Astrocyte (in vitro differentiated cells and primary cell): ENCODE measurements at regions not wholly inside any gene's neighbourhood (a gene's known extent, or its start where the extent isn't known, plus 50 kb on each side); places are given as distances from the start of the nearest gene placed in this dataset.

Experiments used
- DNase-seq: peaks from one replicate; pipeline ENCODE4 v3.0.0-alpha.2; 2010; ENCODE audit warnings: low read depth
- FAIRE-seq: peaks from 2 replicates; lab custom pipeline; 2011; peaks lifted over from hg19 to GRCh38; lab: Jason Lieb, UNC
- H2AFZ ChIP-seq: 2 replicates; pipeline ENCODE4 v1.6.0; 2012; ENCODE audit warnings: low read depth, low read length, inconsistent platforms
- H3K27ac ChIP-seq: 2 replicates; pipeline ENCODE4 v1.5.1; 2011; ENCODE audit warnings: low read depth, low read length, inconsistent platforms
- H3K27me3 ChIP-seq: 2 replicates; pipeline ENCODE4 v1.6.0; 2011; ENCODE audit warnings: low read length, inconsistent platforms; ENCODE audit not compliant: insufficient read depth
- H3K36me3 ChIP-seq: 2 replicates; pipeline ENCODE4 v1.5.1; 2011; ENCODE audit warnings: low read length, inconsistent platforms; ENCODE audit not compliant: insufficient read depth
- H3K4me1 ChIP-seq: 2 replicates; pipeline ENCODE4 v1.5.1; 2011; ENCODE audit warnings: low read length, inconsistent platforms; ENCODE audit not compliant: insufficient read depth
- H3K4me2 ChIP-seq: 2 replicates; pipeline ENCODE4 v1.6.0; 2012; ENCODE audit warnings: low read length, inconsistent platforms
- H3K4me3 ChIP-seq: 2 replicates; pipeline ENCODE4 v1.5.1; 2011; ENCODE audit warnings: low read depth, mild to moderate bottlenecking, low read length, inconsistent platforms; ENCODE audit not compliant: insufficient read depth
- H3K79me2 ChIP-seq: 2 replicates; pipeline ENCODE4 v1.6.0; 2012; ENCODE audit warnings: mild to moderate bottlenecking, low read length, inconsistent platforms; ENCODE audit not compliant: insufficient read depth
- H3K9ac ChIP-seq: 2 replicates; pipeline ENCODE4 v1.6.0; 2012; ENCODE audit warnings: mild to moderate bottlenecking, low read length, inconsistent platforms
- H3K9me3 ChIP-seq: 2 replicates; pipeline ENCODE4 v1.5.1; 2012; ENCODE audit warnings: low read depth, mild to moderate bottlenecking, low read length, inconsistent platforms; ENCODE audit not compliant: insufficient read depth
- H4K20me1 ChIP-seq: 2 replicates; pipeline ENCODE4 v1.6.0; 2012; ENCODE audit warnings: low read length, inconsistent platforms; ENCODE audit not compliant: insufficient read depth
- H3K27ac Mint-ChIP-seq: one replicate; pipeline ENCODE4 v1.8.0; 2021; ENCODE audit warnings: mild to moderate bottlenecking, mixed read lengths; ENCODE audit not compliant: unreplicated experiment
- H3K27me3 Mint-ChIP-seq: one replicate; pipeline ENCODE4 v1.8.0; 2021; ENCODE audit warnings: low read depth, mixed read lengths; ENCODE audit not compliant: unreplicated experiment
- H3K36me3 Mint-ChIP-seq: one replicate; pipeline ENCODE4 v1.8.0; 2021; ENCODE audit warnings: low read depth, mixed read lengths; ENCODE audit not compliant: unreplicated experiment
- H3K4me1 Mint-ChIP-seq: one replicate; pipeline ENCODE4 v1.8.0; 2021; ENCODE audit warnings: low read depth, mixed read lengths; ENCODE audit not compliant: unreplicated experiment
- H3K4me3 Mint-ChIP-seq: one replicate; pipeline ENCODE4 v1.8.0; 2021; ENCODE audit warnings: mild to moderate bottlenecking, moderate library complexity, mixed read lengths; ENCODE audit not compliant: unreplicated experiment
- H3K9me3 Mint-ChIP-seq: one replicate; pipeline ENCODE4 v1.8.0; 2021; ENCODE audit warnings: mild to moderate bottlenecking, mixed read lengths; ENCODE audit not compliant: unreplicated experiment
- EZH2 ChIP-seq: IDR thresholded peaks from 2 replicates; pipeline ENCODE4 v1.6.1; 2012; ENCODE audit warnings: mild to moderate bottlenecking, low read length, inconsistent platforms; ENCODE audit not compliant: insufficient read depth
- TF ChIP-seq, protein P1 (sequence below): IDR thresholded peaks from 2 replicates; pipeline ENCODE4 v1.5.1; 2011; ENCODE audit warnings: low read depth, mild to moderate bottlenecking, inconsistent platforms, low read length, moderate library complexity; ENCODE audit not compliant: insufficient read depth

DNA sequence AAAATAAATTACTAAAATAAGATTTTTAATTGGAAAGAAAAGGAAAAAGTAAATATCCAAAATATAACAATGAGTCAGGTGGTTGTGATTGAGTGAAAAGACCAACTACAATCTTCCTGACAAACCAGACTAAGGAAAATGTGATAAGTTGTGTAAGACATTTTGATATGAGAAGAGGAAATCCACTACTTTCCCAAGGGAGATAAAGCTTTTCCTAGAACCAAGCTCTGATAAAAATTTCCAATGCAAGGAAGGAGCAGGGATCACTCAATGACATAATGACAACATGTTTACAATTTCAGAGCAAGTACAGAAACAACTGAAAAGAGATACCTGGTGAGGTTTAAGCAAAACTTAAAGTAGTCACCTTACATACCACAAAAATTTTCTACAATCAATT is 305.1 kb upstream of the RASGEF1B start:
- Histone ChIP-seq H3K36me3 (no peaks in the 10 kb centered on the region), H3K27ac (no peak overlapping the region), H3K9ac (no peak overlapping the region), H3K9me3 (no peaks in the 10 kb centered on the region), H3K4me3 (no peak overlapping the region), H3K4me1 (no peaks in the 10 kb centered on the region), H4K20me1 (no peaks in the 10 kb centered on the region), H3K4me2 (no peak overlapping the region), H3K27me3 (no peaks in the 10 kb centered on the region), H3K79me2 (no peaks in the 10 kb centered on the region), H2AFZ (no peak overlapping the region)
- Mint-ChIP-seq H3K4me3 (no peak overlapping the region), H3K27ac (no peak overlapping the region), H3K9me3 (peaks cover 3% of the 10 kb centered on the region), H3K36me3 (no peaks in the 10 kb centered on the region), H3K27me3 (no peaks in the 10 kb centered on the region), H3K4me1 (no peaks in the 10 kb centered on the region)
- TF ChIP-seq, protein P1, sequence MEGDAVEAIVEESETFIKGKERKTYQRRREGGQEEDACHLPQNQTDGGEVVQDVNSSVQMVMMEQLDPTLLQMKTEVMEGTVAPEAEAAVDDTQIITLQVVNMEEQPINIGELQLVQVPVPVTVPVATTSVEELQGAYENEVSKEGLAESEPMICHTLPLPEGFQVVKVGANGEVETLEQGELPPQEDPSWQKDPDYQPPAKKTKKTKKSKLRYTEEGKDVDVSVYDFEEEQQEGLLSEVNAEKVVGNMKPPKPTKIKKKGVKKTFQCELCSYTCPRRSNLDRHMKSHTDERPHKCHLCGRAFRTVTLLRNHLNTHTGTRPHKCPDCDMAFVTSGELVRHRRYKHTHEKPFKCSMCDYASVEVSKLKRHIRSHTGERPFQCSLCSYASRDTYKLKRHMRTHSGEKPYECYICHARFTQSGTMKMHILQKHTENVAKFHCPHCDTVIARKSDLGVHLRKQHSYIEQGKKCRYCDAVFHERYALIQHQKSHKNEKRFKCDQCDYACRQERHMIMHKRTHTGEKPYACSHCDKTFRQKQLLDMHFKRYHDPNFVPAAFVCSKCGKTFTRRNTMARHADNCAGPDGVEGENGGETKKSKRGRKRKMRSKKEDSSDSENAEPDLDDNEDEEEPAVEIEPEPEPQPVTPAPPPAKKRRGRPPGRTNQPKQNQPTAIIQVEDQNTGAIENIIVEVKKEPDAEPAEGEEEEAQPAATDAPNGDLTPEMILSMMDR = no peak
- TF ChIP-seq EZH2 = no peak
- FAIRE-seq (no peak), DNase-seq (no peak)

DNA sequence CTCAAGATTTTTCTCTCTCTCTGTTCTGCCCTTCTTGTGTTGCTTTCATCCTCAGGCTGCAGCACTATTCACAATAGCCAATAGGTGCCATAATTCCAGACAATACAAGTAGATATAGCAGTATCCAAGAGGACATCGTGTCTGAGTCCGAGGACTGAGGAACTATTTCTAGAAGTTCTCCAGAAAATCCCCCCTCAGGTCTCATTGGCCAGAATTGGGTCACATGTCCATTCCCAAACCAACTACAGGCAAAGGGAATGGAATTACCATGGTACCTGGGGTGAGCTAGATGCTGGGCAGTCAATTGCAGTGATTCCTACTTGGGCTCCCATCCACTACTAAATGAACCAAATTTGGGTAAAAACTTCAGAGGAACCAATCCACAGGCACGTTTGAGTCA is 301.9 kb upstream of the RASGEF1B start:
- Mint-ChIP-seq H3K9me3 (peaks cover 3% of the 10 kb centered on the region), H3K4me3 (no peak overlapping the region), H3K27ac (no peak overlapping the region), H3K27me3 (no peaks in the 10 kb centered on the region), H3K4me1 (no peaks in the 10 kb centered on the region), H3K36me3 (no peaks in the 10 kb centered on the region)
- FAIRE-seq (no peak), DNase-seq (no peak)
- Histone ChIP-seq H3K79me2 (no peaks in the 10 kb centered on the region), H3K27me3 (no peaks in the 10 kb centered on the region), H3K4me3 (no peak overlapping the region), H3K4me2 (no peak overlapping the region), H3K9me3 (no peaks in the 10 kb centered on the region), H3K4me1 (no peaks in the 10 kb centered on the region), H2AFZ (no peak overlapping the region), H4K20me1 (no peaks in the 10 kb centered on the region), H3K27ac (no peak overlapping the region), H3K36me3 (no peaks in the 10 kb centered on the region), H3K9ac (no peak overlapping the region)
- TF ChIP-seq, protein P1 = no peak
- TF ChIP-seq EZH2 = no peak

DNA sequence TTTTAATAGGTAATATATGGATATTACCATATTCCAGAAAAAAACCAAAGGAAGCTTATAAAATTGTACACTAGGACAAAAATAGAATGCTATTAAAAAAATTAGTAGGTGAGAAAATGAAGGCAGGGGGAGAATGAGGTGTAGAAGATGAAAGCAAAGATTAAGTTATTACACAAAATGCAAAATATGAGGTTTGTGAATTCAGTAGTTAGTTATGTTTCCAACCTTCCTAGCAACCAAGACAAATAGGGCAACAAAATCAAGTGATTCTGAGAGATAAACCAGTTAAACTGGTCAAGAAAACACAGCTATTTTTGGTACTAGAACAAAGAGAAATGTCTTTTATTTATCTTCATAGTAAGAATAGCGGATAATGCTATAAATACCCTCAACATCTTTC is 300.0 kb upstream of the RASGEF1B start:
- Histone ChIP-seq H2AFZ (no peak overlapping the region), H3K27ac (no peak overlapping the region), H3K9ac (no peak overlapping the region), H3K4me2 (no peak overlapping the region), H4K20me1 (no peaks in the 10 kb centered on the region), H3K36me3 (no peaks in the 10 kb centered on the region), H3K4me3 (no peak overlapping the region), H3K4me1 (no peaks in the 10 kb centered on the region), H3K9me3 (no peaks in the 10 kb centered on the region), H3K27me3 (no peaks in the 10 kb centered on the region), H3K79me2 (no peaks in the 10 kb centered on the region)
- no peaks in the 10 kb centered on the region for H3K9me3 Mint-ChIP-seq
- H3K27me3 Mint-ChIP-seq = no peaks in the 10 kb centered on the region
- TF ChIP-seq, protein P1 = no peak
- TF ChIP-seq EZH2 = no peak
- no peaks in the 10 kb centered on the region for H3K4me1 Mint-ChIP-seq
- DNase-seq = no peak
- no peaks in the 10 kb centered on the region for H3K36me3 Mint-ChIP-seq
- no peak overlapping the region for H3K4me3 Mint-ChIP-seq
- FAIRE-seq = no peak
- H3K27ac Mint-ChIP-seq = no peak overlapping the region
